ENCODE measurements at regions not wholly inside any gene's neighbourhood (a gene's known extent, or its start where the extent isn't known, plus 50 kb on each side); places are given as distances from the start of the nearest gene placed in this dataset.

GRCh38 chr5:54882101-54882500, 103.3 kb downstream of the ESM1 start:
- TF ChIP-seq CTCF (optimal IDR thresholded peaks at IDR 0.05 in 1 of 3, IDR thresholded peaks at IDR 0.05 in 1 of 3, conservative IDR thresholded peaks at IDR 0.05 in 1 of 3; ENCODE audit: extremely low read depth in 1 of 3, insufficient read depth in 2 of 3, low read length in 3 of 3) (no peak), EZH2 (IDR thresholded peaks at IDR 0.05; ENCODE audit: low read length) (no peak)
- Histone ChIP-seq H3K27me3 (ENCODE audit: control insufficient read depth, extremely low read depth, insufficient read depth, low read length) (peaks cover 8% of the 10 kb centered on the region), H3K79me2 (ENCODE audit: control insufficient read depth, insufficient read depth, low read length) (no peaks in the 10 kb centered on the region), H3K9ac (ENCODE audit: control insufficient read depth, extremely low read depth, insufficient read depth, low read length) (peak overlapping the region; percentile 60), H3K27ac (ENCODE audit: control insufficient read depth, insufficient read depth, low read length) (peak overlapping the region; percentile 96), H2AFZ (ENCODE audit: control insufficient read depth, low read length) (no peak overlapping the region), H3K4me3 (ENCODE audit: control insufficient read depth in 2 of 3, extremely low read depth in 1 of 3, insufficient read depth in 2 of 3, low read depth in 1 of 3, low read length in 3 of 3) (peak overlapping the region in 1 of 3 experiments; percentile 16), H3K9me3 (ENCODE audit: control insufficient read depth, low read depth, low read length) (peaks cover 3% of the 10 kb centered on the region), H3K9me1 (ENCODE audit: control insufficient read depth, extremely low read depth, insufficient read depth, low read length) (no peaks in the 10 kb centered on the region), H4K20me1 (ENCODE audit: control insufficient read depth, extremely low read depth, insufficient read depth, low read length) (no peaks in the 10 kb centered on the region), H3K4me1 (ENCODE audit: control insufficient read depth, extremely low read depth, insufficient read depth, low read length) (peaks cover 39% of the 10 kb centered on the region), H3K36me3 (ENCODE audit: control insufficient read depth in 2 of 2, extremely low read depth in 1 of 2, insufficient read depth in 2 of 2, low read length in 2 of 2) (no peaks in the 10 kb centered on the region), H3K4me2 (ENCODE audit: control insufficient read depth, extremely low read depth, insufficient read depth, low read depth, low read length) (peak overlapping the region; percentile 47)
- FAIRE-seq: no peak
- dilution Hi-C loops (cut with MboI; ENCODE audit: extremely low pct_ligation_motif_present, low sequenced_read_pairs): no loop called here
- peak; percentile 78 for DNase-seq (ENCODE audit: low read depth, low spot score)

- DNase-seq (ENCODE audit: low read depth, low spot score): peak; percentile 87
- Histone ChIP-seq H3K27ac (ENCODE audit: control insufficient read depth, insufficient read depth, low read length) (peak overlapping the region; percentile 96), H3K27me3 (ENCODE audit: control insufficient read depth, extremely low read depth, insufficient read depth, low read length) (peaks cover 8% of the 10 kb centered on the region), H2AFZ (ENCODE audit: control insufficient read depth, low read length) (no peak overlapping the region), H3K79me2 (ENCODE audit: control insufficient read depth, insufficient read depth, low read length) (no peaks in the 10 kb centered on the region), H3K9me1 (ENCODE audit: control insufficient read depth, extremely low read depth, insufficient read depth, low read length) (no peaks in the 10 kb centered on the region), H4K20me1 (ENCODE audit: control insufficient read depth, extremely low read depth, insufficient read depth, low read length) (no peaks in the 10 kb centered on the region), H3K9me3 (ENCODE audit: control insufficient read depth, low read depth, low read length) (peaks cover 3% of the 10 kb centered on the region), H3K4me2 (ENCODE audit: control insufficient read depth, extremely low read depth, insufficient read depth, low read depth, low read length) (peak overlapping the region; percentile 47), H3K36me3 (ENCODE audit: control insufficient read depth in 2 of 2, extremely low read depth in 1 of 2, insufficient read depth in 2 of 2, low read length in 2 of 2) (no peaks in the 10 kb centered on the region), H3K4me1 (ENCODE audit: control insufficient read depth, extremely low read depth, insufficient read depth, low read length) (peaks cover 39% of the 10 kb centered on the region), H3K4me3 (ENCODE audit: control insufficient read depth in 2 of 3, extremely low read depth in 1 of 3, insufficient read depth in 2 of 3, low read depth in 1 of 3, low read length in 3 of 3) (peak overlapping the region in 2 of 3 experiments; percentile 16 to 25), H3K9ac (ENCODE audit: control insufficient read depth, extremely low read depth, insufficient read depth, low read length) (peak overlapping the region; percentile 60)
- TF ChIP-seq CTCF (optimal IDR thresholded peaks at IDR 0.05 in 1 of 3, IDR thresholded peaks at IDR 0.05 in 1 of 3, conservative IDR thresholded peaks at IDR 0.05 in 1 of 3; ENCODE audit: extremely low read depth in 1 of 3, insufficient read depth in 2 of 3, low read length in 3 of 3) (no peak), EZH2 (IDR thresholded peaks at IDR 0.05; ENCODE audit: low read length) (no peak)
- peak; percentile 83 for FAIRE-seq
- dilution Hi-C loops (cut with MboI; ENCODE audit: extremely low pct_ligation_motif_present, low sequenced_read_pairs): no loop called here
Observed at GRCh38 chr5:54881286-54882005, 103.9 kb downstream of the ESM1 start.

All from keratinocyte (primary cell).